ENCODE measurements at regions not wholly inside any gene's neighbourhood (a gene's known extent, or its start where the extent isn't known, plus 50 kb on each side); places are given as distances from the start of the nearest gene placed in this dataset.

DNA sequence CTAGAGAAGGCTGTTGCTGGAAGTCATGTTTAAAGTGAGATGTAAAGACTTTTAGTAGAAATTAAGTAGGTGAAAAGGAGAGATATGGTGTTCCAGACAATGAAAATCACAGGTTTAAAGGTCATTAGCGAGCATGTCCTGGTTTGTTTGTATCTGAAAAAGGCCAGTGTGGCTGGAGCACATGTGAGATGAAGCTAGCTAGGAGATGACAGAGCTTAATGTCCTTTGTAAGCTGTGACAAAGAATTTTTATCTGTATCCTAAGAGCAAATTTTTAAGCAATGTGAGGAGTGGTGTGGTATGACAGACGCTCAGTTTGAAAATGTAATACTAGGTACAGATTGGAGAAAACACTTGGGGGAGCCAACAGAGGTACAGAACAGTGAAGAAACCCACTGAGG, 567.2 kb upstream of the ARRDC3 start:
- TF ChIP-seq, protein P1, sequence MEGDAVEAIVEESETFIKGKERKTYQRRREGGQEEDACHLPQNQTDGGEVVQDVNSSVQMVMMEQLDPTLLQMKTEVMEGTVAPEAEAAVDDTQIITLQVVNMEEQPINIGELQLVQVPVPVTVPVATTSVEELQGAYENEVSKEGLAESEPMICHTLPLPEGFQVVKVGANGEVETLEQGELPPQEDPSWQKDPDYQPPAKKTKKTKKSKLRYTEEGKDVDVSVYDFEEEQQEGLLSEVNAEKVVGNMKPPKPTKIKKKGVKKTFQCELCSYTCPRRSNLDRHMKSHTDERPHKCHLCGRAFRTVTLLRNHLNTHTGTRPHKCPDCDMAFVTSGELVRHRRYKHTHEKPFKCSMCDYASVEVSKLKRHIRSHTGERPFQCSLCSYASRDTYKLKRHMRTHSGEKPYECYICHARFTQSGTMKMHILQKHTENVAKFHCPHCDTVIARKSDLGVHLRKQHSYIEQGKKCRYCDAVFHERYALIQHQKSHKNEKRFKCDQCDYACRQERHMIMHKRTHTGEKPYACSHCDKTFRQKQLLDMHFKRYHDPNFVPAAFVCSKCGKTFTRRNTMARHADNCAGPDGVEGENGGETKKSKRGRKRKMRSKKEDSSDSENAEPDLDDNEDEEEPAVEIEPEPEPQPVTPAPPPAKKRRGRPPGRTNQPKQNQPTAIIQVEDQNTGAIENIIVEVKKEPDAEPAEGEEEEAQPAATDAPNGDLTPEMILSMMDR (conservative IDR thresholded peaks at IDR 0.05; ENCODE audit: low read length), result no peak
- no peak for TF ChIP-seq EZH2phosphoT487 (IDR thresholded peaks at IDR 0.05; ENCODE audit: borderline replicate concordance, low read depth, low read length)

Measured in OCI-LY7 (cell line).